Uterus (tissue), 2 donors: ENCODE measurements at regions not wholly inside any gene's neighbourhood (a gene's known extent, or its start where the extent isn't known, plus 50 kb on each side); places are given as distances from the start of the nearest gene placed in this dataset.

Experiments
- CTCF ChIP-seq, 4 experiments: fragments of 200-600 bp in 2 of 4; fragments of 450-650 bp in 2 of 4; sonication (generic) in 2 of 4; IDR thresholded peaks; one replicate each; pipeline ENCODE4 v1.5.1; 2016 to 2019; ENCODE audit warnings: antibody characterized with exemption in 4 of 4, mild to moderate bottlenecking in 2 of 4, moderate library complexity in 1 of 4
- POLR2A ChIP-seq, 2 donors: fragments of 450-650 bp; IDR thresholded peaks; one replicate each; pipeline ENCODE4 v1.6.1; 2016; ENCODE audit warnings: antibody characterized with exemption in 2 of 2, mild to moderate bottlenecking in 1 of 2, moderate library complexity in 1 of 2

- no peak for TF ChIP-seq CTCF (IDR thresholded peaks at IDR 0.05)
- TF ChIP-seq POLR2A (IDR thresholded peaks at IDR 0.05) = no peak
Measured at GRCh38 chr14:83744224-83744623, 1785.7 kb upstream of the FLRT2 start.
